Daoy (cell line): ENCODE measurements at regions not wholly inside any gene's neighbourhood (a gene's known extent, or its start where the extent isn't known, plus 50 kb on each side); places are given as distances from the start of the nearest gene placed in this dataset.

Experiments used
- DNase-seq: peaks from one replicate; pipeline ENCODE4 v3.0.0-alpha.2; 2015; ENCODE audit warnings: low read depth

DNA sequence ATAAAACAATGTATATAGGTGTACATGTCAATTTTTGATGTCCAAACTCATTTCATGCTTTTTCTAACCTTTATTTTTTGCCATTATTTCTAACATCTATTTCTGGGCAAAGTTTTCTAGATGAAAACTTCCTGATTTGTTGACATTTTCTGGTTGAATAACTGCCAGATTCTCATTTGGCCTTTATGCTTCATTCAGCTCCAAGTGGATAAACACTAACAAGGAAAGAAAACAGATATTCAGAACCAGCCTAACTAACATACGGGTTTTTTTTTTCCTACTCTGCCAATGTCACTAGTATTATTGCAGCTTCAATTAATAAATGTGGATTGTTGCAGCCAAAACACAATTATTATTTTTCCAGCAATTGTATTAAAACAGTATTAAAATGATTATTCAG lies 50.9 kb upstream of the RAP1GDS1 start:
- DNase-seq: no peak

DNA sequence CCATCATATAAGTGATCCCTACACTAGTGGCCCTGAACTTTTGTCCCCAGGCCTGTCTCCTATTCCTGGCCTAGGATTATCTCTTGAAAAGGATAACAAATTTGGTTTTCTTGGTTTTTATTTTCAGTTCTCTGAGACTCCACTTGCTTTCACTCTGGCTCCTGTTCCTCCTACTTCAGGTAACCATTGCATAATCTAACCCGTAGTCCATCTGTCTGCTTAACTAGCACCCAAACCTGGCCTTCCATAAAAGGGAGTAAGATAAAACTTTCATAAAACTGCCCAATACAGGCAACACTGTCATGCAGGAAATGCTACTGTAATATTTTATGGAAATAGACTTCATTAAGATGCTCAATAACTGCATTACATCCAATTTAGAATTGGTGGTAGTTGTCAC lies 52.1 kb upstream of the RAP1GDS1 start:
- no peak for DNase-seq

DNA sequence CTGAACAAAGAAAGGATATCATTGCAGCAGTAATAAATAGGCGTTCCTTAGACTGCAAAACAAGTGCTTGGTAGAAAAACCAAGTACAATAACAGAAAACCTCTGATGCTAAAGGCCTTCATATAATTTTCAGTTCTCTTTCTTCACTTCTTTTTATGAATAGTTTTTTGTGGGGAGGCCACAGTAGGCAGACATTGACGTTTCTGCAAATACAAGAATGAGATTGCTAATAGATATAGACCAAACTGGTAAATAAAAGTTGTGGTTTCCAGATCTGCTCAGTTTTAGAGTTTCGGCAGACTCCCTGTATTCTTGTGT lies 57.0 kb upstream of the RAP1GDS1 start:
- no peak for DNase-seq

- no peak for DNase-seq
These were observed 57.6 kb upstream of the RAP1GDS1 start for GRCh38 chr4:98203332-98204235.

GRCh38 chr4:98202907-98203306 lies 58.3 kb upstream of the RAP1GDS1 start:
- DNase-seq: no peak

DNA sequence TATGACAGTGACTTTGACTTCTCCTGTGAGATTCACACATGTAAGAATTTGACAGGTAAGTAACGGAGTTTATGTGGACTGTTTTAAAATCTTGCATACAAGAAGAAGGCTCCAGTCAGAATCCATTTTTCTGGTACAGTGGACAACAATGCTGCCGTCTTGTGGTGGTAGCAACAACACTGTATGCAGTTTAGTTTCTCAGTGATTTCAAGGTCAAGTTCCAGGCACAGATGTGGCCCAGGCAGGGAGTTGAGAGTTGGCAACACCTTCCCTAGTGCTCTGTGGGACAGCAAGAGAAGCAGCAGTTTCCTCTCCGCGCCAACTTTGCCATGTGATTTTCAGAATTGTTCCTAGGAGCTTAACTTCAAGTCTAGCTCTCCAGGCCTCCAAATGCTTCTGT lies 56.0 kb upstream of the STPG2 start:
- peak; percentile 0 for DNase-seq

DNA sequence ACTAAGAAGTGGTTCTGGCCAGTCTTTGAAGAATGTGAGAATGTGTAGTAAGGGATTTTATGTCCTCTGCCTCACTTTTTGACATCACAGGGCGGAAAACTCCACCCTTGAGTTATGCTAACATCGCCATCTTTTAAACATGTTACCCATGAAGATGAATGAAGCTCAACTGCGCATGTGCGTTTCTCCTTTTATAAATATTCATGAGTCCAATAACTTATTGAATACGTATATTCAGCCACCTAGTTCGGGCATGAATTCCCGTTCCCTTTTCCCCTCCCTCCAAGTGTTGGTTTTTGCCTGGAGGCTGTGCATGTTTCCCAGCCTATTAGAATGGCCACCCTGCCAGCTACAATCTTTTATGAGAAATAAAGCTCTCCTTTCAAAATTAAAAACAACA lies 51.7 kb upstream of the STPG2 start:
- no peak for DNase-seq

DNA sequence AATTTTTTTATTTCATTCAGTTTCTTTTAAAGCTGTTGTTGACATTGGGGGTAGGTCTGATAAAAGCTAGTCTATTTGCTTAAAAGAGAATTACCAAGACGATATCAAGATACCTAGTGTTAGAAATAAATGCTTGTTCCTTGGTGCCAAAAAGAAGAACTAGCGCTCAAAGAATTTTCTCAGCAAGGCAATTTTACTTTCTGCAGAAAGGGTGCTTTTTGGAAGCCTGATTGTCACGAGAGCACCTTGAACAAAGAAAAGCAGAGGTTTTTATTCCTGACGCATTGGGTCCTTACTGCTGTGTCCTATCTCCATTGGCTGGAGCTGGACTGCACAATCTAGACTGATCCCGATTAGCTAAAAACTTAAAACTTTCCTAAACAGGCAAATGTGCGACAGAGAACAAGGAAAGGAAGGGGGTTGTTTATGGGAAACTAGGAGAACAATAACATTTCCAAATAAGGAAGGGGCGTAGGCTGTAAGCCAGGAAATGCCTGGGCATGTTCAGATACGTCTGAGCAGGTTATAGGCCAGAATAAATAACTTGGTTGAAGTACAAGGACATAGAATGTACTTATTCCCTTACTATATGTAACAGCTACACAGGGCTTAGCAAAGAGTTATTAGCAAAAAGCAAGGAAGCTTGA lies 50.3 kb upstream of the STPG2 start:
- no peak for DNase-seq
